BE2C (cell line): ENCODE measurements at regions not wholly inside any gene's neighbourhood (a gene's known extent, or its start where the extent isn't known, plus 50 kb on each side); places are given as distances from the start of the nearest gene placed in this dataset.

Experiments used
- DNase-seq: peaks from one replicate; pipeline ENCODE4 v3.0.0-alpha.2; 2020
- H3K27me3 ChIP-seq: fragments of 250-450 bp; sonication (Bioruptor Pico); 2 replicates; pipeline ENCODE4 v1.5.1; 2020; ENCODE audit warnings: mild to moderate bottlenecking
- H3K36me3 ChIP-seq: fragments of 250-450 bp; sonication (Bioruptor Pico); 2 replicates; pipeline ENCODE4 v1.5.1; 2020; ENCODE audit warnings: mild to moderate bottlenecking
- H3K4me1 ChIP-seq: fragments of 250-450 bp; sonication (Bioruptor Pico); 2 replicates; pipeline ENCODE4 v1.5.1; 2020
- H3K4me3 ChIP-seq: 2 replicates; pipeline ENCODE4 v1.5.1; 2011; ENCODE audit warnings: low read depth, low read length
- H3K9me3 ChIP-seq: fragments of 250-450 bp; sonication (Bioruptor Pico); 2 replicates; pipeline ENCODE4 v1.5.1; 2020
- TF ChIP-seq, protein P1 (sequence below): IDR thresholded peaks from 2 replicates; pipeline ENCODE4 v1.5.1; 2012; ENCODE audit warnings: mild to moderate bottlenecking, low read depth, low read length

- TF ChIP-seq, protein P1, sequence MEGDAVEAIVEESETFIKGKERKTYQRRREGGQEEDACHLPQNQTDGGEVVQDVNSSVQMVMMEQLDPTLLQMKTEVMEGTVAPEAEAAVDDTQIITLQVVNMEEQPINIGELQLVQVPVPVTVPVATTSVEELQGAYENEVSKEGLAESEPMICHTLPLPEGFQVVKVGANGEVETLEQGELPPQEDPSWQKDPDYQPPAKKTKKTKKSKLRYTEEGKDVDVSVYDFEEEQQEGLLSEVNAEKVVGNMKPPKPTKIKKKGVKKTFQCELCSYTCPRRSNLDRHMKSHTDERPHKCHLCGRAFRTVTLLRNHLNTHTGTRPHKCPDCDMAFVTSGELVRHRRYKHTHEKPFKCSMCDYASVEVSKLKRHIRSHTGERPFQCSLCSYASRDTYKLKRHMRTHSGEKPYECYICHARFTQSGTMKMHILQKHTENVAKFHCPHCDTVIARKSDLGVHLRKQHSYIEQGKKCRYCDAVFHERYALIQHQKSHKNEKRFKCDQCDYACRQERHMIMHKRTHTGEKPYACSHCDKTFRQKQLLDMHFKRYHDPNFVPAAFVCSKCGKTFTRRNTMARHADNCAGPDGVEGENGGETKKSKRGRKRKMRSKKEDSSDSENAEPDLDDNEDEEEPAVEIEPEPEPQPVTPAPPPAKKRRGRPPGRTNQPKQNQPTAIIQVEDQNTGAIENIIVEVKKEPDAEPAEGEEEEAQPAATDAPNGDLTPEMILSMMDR: no peak
- no peaks in the 10 kb centered on the region for H3K4me1 ChIP-seq
- peaks cover 3% of the 10 kb centered on the region; the same call in 1 of the 2 replicates for H3K27me3 ChIP-seq
- no peak for DNase-seq
- no peaks in the 10 kb centered on the region for H3K36me3 ChIP-seq
- no peaks in the 10 kb centered on the region for H3K9me3 ChIP-seq
- H3K4me3 ChIP-seq: no peak overlapping the region
These were observed 97.4 kb upstream of the SPTLC3 start for GRCh38 chr20:12911372-12911771.

GRCh38 chr20:12913781-12914443 is 94.9 kb upstream of the SPTLC3 start:
- H3K36me3 ChIP-seq: no peaks in the 10 kb centered on the region
- DNase-seq: no peak
- peaks cover 3% of the 10 kb centered on the region; the same call in 1 of the 2 replicates for H3K27me3 ChIP-seq
- no peaks in the 10 kb centered on the region for H3K4me1 ChIP-seq
- H3K4me3 ChIP-seq: no peak overlapping the region
- TF ChIP-seq, protein P1: no peak
- H3K9me3 ChIP-seq: no peaks in the 10 kb centered on the region

- peaks cover 3% of the 10 kb centered on the region; the same call in 1 of the 2 replicates for H3K27me3 ChIP-seq
- no peak for DNase-seq
- H3K9me3 ChIP-seq: no peaks in the 10 kb centered on the region
- H3K4me1 ChIP-seq: no peaks in the 10 kb centered on the region
- no peaks in the 10 kb centered on the region for H3K36me3 ChIP-seq
- H3K4me3 ChIP-seq: no peak overlapping the region
- TF ChIP-seq, protein P1: no peak
These were observed 94.0 kb upstream of the SPTLC3 start for GRCh38 chr20:12914804-12915203.

- no peak overlapping the region for H3K4me3 ChIP-seq
- TF ChIP-seq, protein P1: no peak
- H3K4me1 ChIP-seq: no peaks in the 10 kb centered on the region
- peaks cover 3% of the 10 kb centered on the region; the same call in 1 of the 2 replicates for H3K27me3 ChIP-seq
- no peak for DNase-seq
- no peaks in the 10 kb centered on the region for H3K9me3 ChIP-seq
- H3K36me3 ChIP-seq: no peaks in the 10 kb centered on the region
These were observed 92.1 kb upstream of the SPTLC3 start for GRCh38 chr20:12916699-12917098.

GRCh38 chr20:12924126-12924525 is 84.6 kb upstream of the SPTLC3 start:
- Histone ChIP-seq H3K4me3 (no peak overlapping the region), H3K4me1 (no peaks in the 10 kb centered on the region), H3K27me3 (no peaks in the 10 kb centered on the region), H3K36me3 (no peaks in the 10 kb centered on the region), H3K9me3 (no peaks in the 10 kb centered on the region)
- DNase-seq: no peak
- TF ChIP-seq, protein P1: no peak

GRCh38 chr20:12925210-12925755 is 83.5 kb upstream of the SPTLC3 start:
- H3K4me1 ChIP-seq: no peaks in the 10 kb centered on the region
- peak; percentile 53 for DNase-seq
- TF ChIP-seq, protein P1: peak; percentile 84
- no peaks in the 10 kb centered on the region for H3K36me3 ChIP-seq
- no peaks in the 10 kb centered on the region for H3K27me3 ChIP-seq
- no peaks in the 10 kb centered on the region for H3K9me3 ChIP-seq
- H3K4me3 ChIP-seq: no peak overlapping the region
